ENCODE measurements at regions not wholly inside any gene's neighbourhood (a gene's known extent, or its start where the extent isn't known, plus 50 kb on each side); places are given as distances from the start of the nearest gene placed in this dataset.

GRCh38 chr10:56934515-56934914 is 573.5 kb upstream of the ZWINT start:
- no peak for DNase-seq

DNA sequence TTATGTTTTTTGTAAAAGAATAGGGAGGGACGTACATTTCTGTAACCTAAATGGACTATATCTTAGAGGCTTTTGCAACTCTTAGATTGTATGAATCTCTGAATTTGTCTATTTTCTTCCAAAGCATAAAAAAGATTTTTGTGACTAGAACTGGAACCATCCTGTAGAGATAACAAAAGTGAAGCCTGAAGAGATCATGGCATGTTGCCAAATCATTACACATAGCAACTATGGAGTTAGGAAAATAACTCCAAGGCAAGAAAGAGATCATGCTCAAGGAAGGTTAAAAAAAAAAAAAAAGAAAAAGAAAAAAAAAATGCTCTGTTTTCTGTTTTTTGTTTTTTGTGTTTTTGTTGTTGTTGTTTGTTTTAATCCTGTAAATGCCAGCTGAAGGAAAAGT is 567.7 kb upstream of the ZWINT start:
- DNase-seq: no peak

DNA sequence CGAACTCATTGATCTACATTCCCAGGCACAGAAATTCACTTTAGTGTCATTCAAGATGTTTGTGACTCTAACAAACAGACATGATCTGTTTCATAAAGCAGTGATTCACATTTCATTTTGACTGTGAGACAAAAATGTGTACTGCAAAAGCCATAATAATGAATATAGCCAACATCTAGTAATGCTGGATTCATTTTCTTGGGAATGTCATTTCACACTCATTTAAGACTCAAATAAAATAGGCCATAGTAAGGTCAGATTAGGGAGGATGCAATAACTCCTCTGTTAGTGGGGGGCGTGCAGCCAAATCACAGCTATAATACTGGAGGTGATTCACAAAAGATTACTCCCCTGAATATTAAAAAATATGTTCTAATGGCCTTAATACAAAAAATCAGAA is 566.6 kb upstream of the ZWINT start:
- DNase-seq: no peak

DNA sequence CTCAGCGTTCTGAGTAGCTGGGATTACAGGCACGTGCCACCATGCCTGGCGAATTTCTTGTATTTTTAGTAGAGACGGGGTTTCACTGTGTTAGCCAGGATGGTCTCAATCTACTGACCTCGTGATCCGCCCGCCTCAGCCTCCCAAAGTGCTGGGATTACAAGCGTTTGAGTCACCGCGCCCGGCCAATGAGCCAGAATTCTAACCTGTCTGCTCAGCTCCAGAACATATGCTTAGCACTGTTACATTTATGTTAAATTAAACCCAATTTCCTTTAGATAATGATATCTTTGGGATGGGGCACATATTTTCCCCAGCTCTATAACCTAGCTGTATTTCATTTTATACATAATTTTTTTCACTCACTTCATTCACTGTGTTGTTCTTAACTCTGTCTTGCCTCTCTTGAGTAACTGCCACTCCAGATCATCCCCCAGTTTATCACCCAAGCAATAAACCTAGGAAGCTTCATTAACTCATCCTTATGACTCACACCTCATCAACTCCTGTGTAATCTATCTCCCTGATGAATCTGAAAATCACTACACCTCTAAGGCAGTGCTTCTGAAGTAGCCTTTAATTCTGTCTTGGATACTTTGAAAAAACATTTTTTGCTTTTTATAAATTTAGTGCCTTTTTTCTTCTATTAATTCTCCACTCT is 559.7 kb upstream of the ZWINT start:
- DNase-seq: no peak

- no peak for DNase-seq
Measured at GRCh38 chr10:56912043-56912442, 551.0 kb upstream of the ZWINT start.

DNA sequence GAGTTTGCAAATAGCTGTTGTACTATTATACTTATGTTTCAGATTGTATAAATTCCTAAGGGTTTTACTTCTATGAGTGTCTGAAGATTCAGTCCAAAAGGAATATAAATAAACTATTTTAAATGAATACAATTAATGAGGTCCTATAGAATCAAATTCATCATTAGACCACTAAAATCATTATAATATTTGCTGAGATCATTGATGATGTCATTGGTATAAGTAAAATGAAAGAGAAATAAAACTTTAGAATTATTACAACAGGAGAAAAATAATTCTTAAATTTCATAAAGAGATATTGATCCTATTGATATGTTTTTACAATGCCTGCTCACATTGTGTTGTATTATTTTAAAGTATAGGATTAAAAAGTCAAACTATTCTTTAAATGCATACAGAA is 544.0 kb upstream of the ZWINT start:
- no peak for DNase-seq

- no peak for DNase-seq
Measured at GRCh38 chr10:56902554-56902953, 541.5 kb upstream of the ZWINT start.

DNA sequence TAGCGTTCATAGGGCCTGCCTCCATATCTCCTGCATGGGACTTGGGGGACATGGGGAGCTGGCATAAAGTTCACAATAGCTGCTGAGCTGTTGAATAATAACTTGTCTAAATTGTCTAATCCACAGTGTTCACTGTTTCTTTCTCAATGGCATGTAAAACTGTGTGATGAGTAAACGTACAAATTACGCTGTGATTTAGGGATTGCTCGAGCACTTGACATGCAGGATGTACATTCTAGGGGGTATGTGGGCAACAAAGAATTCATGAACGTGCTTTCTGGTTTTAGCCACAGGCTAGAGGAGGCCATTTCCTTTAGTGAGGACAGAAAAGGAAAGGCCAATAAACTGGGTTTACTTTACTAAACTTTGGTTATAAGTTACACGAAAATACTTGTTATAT is 534.2 kb upstream of the ZWINT start:
- DNase-seq: no peak

DNA sequence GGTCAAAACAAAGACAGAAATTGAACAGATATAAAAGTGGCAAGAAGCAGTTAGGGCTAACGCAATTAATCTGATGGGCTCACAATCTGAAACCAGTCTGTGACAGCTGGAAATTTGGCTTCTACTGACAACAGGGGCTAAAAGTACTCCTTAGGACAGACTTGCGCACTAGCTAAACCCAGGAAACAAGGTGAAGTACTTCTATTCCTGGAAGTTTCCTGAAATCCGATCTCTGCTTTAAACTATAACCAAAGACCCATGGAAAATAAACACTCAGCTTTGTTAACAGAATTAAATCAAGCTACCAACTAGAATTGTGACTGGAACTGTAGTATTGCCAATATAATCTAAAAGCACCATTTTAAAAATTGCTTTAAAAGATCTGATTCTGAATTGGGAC is 520.2 kb upstream of the ZWINT start:
- no peak for DNase-seq

GRCh38 chr10:56880606-56881005 is 519.5 kb upstream of the ZWINT start:
- no peak for DNase-seq

GRCh38 chr10:56874950-56875349 is 513.9 kb upstream of the ZWINT start:
- DNase-seq: no peak

GRCh38 chr10:56871160-56871668 is 510.2 kb upstream of the ZWINT start:
- DNase-seq: no peak

DNA sequence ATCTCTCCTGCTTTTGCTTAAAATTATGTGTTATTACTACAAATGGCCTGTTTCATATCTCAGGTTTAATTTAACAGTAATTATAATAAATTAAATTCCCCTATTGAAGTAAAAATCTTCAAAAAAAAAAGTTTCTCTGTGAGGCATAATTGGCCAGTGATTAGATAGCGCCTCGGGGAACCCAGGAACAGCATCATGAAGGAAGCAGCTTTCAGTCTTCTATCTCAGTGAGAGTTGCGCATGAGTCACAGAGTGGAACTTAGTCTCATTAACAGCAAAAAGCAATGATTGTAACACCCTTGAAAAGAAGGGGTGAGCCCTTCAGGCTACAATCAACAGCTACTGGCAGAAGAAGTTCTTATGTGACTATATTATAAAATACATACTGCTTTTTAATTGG is 506.2 kb upstream of the ZWINT start:
- DNase-seq: no peak

DNA sequence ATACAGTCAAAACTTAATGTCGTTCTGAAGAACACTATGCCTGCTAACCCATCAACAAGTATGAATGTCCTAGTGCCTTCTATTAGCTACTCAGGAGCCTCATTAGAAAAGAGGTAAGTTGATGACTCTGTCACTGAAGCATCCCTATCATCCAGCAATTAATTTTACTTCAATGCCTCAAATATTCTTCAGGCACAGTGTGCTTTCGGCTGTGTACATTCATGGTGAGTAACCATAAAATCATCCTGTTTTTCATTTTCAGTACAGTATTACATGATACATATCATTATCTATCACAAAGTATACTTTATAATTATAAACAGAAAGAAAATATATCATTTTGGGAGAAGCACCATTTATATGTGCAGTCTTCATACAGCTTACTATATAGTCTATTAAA is 495.5 kb upstream of the ZWINT start:
- no peak for DNase-seq

DNA sequence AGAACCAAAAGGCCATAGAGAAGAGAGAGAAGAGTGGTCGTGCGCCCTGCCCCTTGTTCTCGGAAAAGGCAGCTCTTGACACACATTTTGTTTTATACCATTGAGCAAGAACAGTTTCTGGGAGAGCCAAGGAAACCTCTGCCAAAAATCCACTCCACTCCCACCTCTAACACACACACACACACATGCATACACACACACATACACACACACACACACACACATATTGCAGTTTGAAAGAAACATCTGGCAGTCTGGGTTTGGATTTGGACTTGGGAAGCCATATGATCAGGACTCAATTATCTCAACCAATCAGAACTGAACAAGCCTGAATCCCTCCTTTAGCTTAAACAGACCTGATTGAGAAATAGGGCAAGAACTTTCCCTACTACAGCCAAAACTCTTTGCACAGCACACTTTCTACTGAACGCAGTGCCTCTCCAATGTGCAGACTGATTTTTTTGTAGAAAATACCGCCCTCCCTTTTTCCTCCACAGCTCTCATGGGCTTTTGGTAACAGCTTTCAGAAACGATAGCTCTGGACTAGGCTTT is 484.0 kb upstream of the ZWINT start:
- no peak for DNase-seq

DNA sequence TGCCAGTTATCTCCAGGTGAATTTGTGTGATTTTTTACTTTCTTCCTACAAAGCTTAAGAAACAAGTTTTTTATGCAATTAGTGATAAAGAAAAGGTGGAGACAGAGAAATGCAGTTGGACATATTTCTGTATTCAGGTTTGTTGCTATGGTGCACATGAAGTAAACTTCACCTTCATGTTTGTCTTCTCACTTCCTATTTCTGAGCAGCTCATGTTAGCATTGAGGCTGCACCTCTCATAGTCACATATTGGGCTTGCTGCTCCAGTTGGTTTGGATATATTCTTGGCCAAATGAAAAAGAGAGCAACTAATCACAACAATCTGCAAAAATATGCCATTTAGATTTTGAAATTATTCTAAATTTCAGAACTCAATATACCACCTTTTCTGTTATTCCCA is 475.6 kb upstream of the ZWINT start:
- no peak for DNase-seq

GRCh38 chr10:56831681-56832080 is 470.6 kb upstream of the ZWINT start:
- DNase-seq: no peak

DNA sequence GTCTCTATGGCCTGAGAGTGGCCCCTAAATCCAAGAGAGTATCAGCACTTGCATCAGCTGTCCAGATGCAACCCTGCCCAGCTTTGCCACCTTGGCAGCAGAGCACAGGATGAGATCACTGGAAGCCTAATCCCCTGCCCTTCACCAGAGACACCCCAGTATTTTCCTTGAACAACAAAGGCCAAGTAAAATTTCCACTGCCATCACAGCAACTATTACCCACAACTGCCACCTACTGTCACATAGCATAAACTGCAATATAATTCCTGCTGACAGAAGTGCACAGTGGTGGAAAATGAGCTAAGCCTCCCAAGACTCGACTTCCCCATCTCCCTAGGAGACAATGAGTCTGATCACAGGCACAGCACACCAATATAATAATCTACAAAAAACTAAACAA is 462.8 kb upstream of the ZWINT start:
- DNase-seq: no peak

GRCh38 chr10:56805022-56805421 is 444.0 kb upstream of the ZWINT start:
- no peak for DNase-seq

- DNase-seq: no peak
Measured at GRCh38 chr10:56785292-56785691, 424.2 kb upstream of the ZWINT start.

GRCh38 chr10:56782503-56782902 is 421.4 kb upstream of the ZWINT start:
- DNase-seq: no peak

GRCh38 chr10:56771343-56771742 is 410.3 kb upstream of the ZWINT start:
- no peak for DNase-seq

DNA sequence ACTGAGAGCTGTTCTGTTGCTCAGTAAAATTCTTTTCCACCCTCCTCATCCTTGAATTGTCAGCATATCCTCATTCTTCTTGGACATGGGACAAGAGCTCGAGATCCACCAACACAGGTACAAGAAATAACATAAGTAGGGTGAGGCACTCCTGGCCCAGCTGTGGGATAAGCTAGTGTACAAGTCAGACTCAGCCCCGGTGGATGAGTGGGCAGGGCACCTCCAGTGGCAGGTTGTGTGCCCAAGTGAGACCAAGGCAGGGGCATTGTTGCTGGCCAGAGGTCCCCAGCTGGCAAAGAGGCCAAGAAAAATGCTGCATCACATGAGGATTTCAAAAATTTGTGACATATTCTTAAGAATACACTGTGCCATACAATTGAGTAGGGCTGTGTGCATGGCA is 402.0 kb upstream of the ZWINT start:
- no peak for DNase-seq

- DNase-seq: no peak
Measured at GRCh38 chr10:56745490-56745889, 384.4 kb upstream of the ZWINT start.

GRCh38 chr10:56728349-56728748 is 367.3 kb upstream of the ZWINT start:
- no peak for DNase-seq

Measured in stimulated activated CD8-positive, alpha-beta memory T cell treated with anti-CD3 and anti-CD28 coated beads, Interleukin-4, amount 100 ng/mL, for 48 hours (primary cell).